NT2/D1 (cell line): ENCODE measurements at regions not wholly inside any gene's neighbourhood (a gene's known extent, or its start where the extent isn't known, plus 50 kb on each side); places are given as distances from the start of the nearest gene placed in this dataset.
"Not testable (repeated sequence)": the region's sequence is repeated elsewhere in the genome, so short reads cannot be mapped to it uniquely, and the experiment has no call there.

Experiments used
- DNase-seq: peaks from one replicate; pipeline ENCODE4 v3.0.0-alpha.2; 2011; ENCODE audit warnings: low read depth, low spot score
- H3K27me3 ChIP-seq: 2 replicates; pipeline ENCODE4 v1.6.0; 2011; ENCODE audit warnings: mild to moderate bottlenecking; ENCODE audit not compliant: insufficient read length, insufficient read depth
- H3K36me3 ChIP-seq: 2 replicates; pipeline ENCODE4 v1.6.1; 2011; ENCODE audit warnings: mild to moderate bottlenecking, low read length, mixed read lengths; ENCODE audit not compliant: insufficient read depth, insufficient read length
- H3K4me1 ChIP-seq: 2 replicates; pipeline ENCODE4 v1.5.1; 2011; ENCODE audit not compliant: insufficient read depth, insufficient read length
- H3K4me3 ChIP-seq: 2 replicates; pipeline ENCODE4 v1.5.1; 2011; ENCODE audit warnings: low read depth; ENCODE audit not compliant: insufficient read length
- H3K9ac ChIP-seq: 2 replicates; pipeline ENCODE4 v1.6.0; 2011; ENCODE audit warnings: low read depth; ENCODE audit not compliant: insufficient read length
- H3K9me3 ChIP-seq: 2 replicates; pipeline ENCODE4 v1.5.1; 2011; ENCODE audit warnings: mild to moderate bottlenecking, low read length; ENCODE audit not compliant: insufficient read depth
- SUZ12 ChIP-seq: IDR thresholded peaks from 2 replicates; pipeline ENCODE4 v1.6.1; 2011; ENCODE audit not compliant: insufficient read length, insufficient read depth; ENCODE audit errors: extremely low read depth
- YY1 ChIP-seq: IDR thresholded peaks from 2 replicates; pipeline ENCODE4 v1.6.1; 2011; ENCODE audit not compliant: insufficient read length, insufficient read depth
- ZNF274 ChIP-seq: IDR thresholded peaks from 2 replicates; pipeline ENCODE4 v1.6.1; 2011; ENCODE audit warnings: mild to moderate bottlenecking, low read depth, low read length

DNA sequence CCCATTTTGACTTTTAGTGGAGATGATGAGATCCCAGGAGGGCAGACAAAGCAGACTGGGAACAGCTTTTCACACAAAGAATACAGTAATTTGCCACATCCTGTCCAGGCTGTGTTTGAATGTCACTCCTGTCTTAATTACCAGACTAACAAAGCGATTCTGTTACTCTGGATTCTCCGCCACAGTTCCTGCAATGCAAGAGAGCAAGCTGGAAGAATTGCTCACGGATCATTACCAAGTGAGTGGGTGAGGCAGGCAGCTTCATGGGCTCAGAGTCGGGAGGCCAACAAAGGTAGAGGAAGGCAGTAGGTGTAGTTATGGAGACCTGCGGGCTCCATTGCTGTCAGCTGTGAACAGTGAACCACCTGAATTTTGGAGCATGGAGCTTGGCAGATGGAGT lies 250.5 kb upstream of the ATP5MC3 start:
- TF ChIP-seq ZNF274: no peak
- TF ChIP-seq YY1: no peak
- no peak for TF ChIP-seq SUZ12
- H3K27me3 ChIP-seq: no peaks in the 10 kb centered on the region
- no peak overlapping the region for H3K4me3 ChIP-seq
- H3K9me3 ChIP-seq: peaks cover 8% of the 10 kb centered on the region
- DNase-seq: no peak
- no peaks in the 10 kb centered on the region for H3K4me1 ChIP-seq
- H3K36me3 ChIP-seq: no peaks in the 10 kb centered on the region
- no peak overlapping the region for H3K9ac ChIP-seq

DNA sequence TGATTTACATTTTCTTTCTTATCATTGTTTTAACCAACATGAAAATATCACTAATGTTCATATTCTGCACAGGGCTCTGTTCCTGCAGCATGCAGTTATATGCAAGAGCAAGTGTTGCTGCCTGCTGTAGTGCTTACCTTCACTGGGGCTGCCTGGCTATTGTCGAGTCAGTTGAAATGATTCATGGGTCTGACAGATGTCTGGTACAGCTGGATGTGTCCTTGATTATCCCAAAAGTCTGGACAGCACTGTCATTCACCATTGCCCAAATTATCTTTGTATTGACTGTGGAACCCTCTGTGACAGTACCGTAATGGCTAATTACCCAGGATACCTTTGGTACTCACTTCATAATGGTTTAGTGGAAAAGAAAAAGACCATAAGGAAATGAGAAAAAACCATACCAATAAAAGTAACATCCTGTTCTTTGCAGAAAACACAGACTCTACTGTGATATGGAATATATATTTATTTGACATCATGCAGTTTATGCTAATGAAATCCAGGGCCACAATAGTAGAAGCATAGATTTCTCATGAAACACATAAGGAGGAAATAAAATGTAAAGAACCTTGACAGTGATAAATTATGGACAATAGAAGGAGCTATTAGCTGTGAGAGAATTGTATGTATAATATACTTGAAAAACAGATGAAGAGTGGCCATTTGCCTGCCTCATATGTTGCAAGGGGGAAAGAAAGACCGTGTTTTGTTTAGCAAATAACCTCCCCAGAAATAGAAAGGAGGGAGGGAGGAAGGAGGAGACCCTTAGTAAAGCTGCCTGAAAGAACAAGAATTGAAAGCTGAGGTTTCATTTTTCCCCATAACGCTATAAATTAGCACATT lies 249.8 kb upstream of the ATP5MC3 start:
- Histone ChIP-seq H3K9me3 (peaks cover 8% of the 10 kb centered on the region), H3K4me3 (no peak overlapping the region), H3K4me1 (no peaks in the 10 kb centered on the region), H3K27me3 (no peaks in the 10 kb centered on the region), H3K36me3 (no peaks in the 10 kb centered on the region), H3K9ac (no peak overlapping the region)
- TF ChIP-seq YY1: no peak
- no peak for DNase-seq

DNA sequence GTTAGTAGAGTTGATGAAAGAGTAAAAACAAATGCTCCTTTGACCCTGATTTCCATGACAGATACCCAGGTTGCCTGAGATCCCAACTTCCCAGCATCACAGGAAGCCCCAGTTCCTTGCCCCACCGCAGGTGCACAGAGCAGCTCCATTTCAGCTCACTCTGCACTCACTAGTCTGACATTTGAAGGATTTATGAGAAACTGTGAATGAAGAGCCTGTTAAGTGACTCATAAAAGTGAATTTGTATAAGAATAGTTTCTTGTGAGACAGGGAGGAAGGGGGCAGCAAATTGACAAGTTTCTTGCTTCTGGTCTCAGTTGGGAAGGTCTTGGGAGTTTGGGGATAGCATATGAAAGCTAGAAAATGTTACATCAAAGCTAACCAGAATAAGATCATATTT lies 248.7 kb upstream of the ATP5MC3 start:
- Histone ChIP-seq H3K9me3 (peaks cover 8% of the 10 kb centered on the region), H3K27me3 (no peaks in the 10 kb centered on the region), H3K36me3 (no peaks in the 10 kb centered on the region), H3K4me3 (no peak overlapping the region), H3K9ac (no peak overlapping the region), H3K4me1 (no peaks in the 10 kb centered on the region)
- TF ChIP-seq SUZ12 (no peak), ZNF274 (no peak), YY1 (no peak)
- DNase-seq: peak; percentile 22

DNA sequence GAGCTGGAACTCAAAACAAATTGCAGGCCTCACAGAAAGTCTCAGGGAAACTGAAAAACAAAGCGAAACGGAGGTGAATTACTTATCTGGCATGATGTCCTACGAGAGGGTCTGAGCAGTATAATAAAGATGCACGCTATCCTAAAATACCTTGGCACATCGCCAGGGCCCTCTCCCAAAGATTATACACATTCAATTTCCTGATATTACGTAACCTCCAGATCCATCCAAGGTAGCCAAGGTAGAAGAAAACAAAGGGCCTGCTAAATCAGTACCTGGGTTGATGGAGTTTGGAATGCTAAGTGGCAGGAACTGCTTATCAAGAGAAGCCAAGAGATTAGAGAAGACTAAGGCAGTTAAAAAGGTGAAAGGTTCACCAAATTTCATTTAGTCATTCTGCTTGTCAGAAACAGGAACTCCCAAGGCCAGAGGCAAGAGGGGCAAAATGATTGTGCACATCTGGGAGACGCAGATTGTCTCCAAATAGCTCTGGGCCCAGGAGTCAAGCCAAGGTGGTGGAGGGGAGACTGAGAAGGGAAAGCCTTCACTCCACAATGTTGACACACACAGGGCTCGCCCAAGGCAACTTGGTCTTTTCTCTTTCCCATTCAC lies 236.8 kb upstream of the ATP5MC3 start:
- Histone ChIP-seq H3K9me3 (no peaks in the 10 kb centered on the region), H3K9ac (no peak overlapping the region), H3K36me3 (no peaks in the 10 kb centered on the region), H3K4me3 (no peak overlapping the region), H3K27me3 (no peaks in the 10 kb centered on the region), H3K4me1 (no peaks in the 10 kb centered on the region)
- DNase-seq: no peak
- TF ChIP-seq ZNF274: no peak
- no peak for TF ChIP-seq SUZ12
- no peak for TF ChIP-seq YY1

DNA sequence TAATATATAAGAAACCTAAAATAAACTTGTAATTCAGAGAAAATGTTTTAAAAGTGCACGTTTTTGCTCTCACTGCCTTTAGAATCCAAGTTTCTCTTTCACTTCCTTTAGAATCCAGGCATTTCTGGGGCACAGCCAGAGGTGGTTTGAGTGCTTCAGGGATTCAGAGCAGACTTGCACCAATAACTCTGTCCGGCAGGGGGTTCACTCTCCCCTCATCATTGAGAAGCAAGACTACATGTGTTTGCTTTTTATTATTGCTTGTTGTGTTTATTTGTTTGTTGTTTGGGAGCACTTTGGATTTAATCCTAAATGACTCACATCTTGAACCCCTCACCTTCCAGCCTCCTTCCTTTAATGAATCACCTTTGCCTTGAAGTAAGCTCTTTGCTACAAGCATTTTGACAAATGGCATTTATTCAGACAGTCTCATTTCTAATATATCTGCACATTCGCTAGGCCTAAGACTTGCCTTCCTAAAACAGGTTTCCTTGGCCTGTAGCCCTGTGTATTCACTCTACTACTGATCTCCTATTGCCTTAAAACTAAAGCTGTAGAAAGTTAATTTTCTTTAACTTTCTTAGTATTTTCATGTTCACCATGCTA lies 233.5 kb upstream of the ATP5MC3 start:
- H3K9me3 ChIP-seq: no peaks in the 10 kb centered on the region
- DNase-seq: peak; percentile 59
- H3K27me3 ChIP-seq: no peaks in the 10 kb centered on the region
- H3K4me3 ChIP-seq: no peak overlapping the region
- TF ChIP-seq ZNF274 (no peak), SUZ12 (no peak), YY1 (no peak)
- H3K4me1 ChIP-seq: no peaks in the 10 kb centered on the region
- H3K36me3 ChIP-seq: no peaks in the 10 kb centered on the region
- H3K9ac ChIP-seq: no peak overlapping the region

DNA sequence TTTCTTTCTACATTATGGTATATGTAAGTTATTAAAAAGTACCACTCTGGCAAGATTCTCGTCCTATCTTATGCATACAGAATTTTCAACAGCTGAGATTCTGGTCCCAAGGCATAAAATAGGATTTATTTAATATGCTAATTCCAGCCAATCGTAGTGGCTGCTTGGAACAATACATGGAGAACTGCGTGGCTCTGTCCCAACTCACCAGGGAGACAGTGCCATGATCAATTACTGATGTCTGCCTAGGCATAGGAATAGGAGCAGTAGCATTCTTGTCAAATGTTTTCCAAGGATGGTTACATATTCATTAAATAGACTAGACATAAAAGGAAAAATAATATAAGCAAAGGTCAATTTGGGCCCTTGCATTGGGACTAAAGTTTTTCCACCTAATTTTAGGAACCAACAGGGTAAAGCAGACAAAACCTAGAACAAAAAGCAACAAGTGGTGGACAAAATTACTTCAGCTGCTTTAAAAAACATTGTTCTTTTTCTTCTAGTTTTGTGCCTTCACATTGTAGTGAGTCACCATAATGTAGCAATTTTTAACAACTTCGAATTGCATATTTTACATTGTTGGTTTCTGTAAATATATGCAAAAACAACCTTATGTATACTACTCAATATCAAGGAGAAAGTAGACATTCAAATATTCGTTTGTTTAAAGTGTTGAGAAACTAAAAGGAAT lies 232.8 kb upstream of the ATP5MC3 start:
- DNase-seq: no peak
- H3K4me3 ChIP-seq: no peak overlapping the region
- no peaks in the 10 kb centered on the region for H3K9me3 ChIP-seq
- no peak overlapping the region for H3K9ac ChIP-seq
- no peaks in the 10 kb centered on the region for H3K27me3 ChIP-seq
- H3K36me3 ChIP-seq: no peaks in the 10 kb centered on the region
- H3K4me1 ChIP-seq: no peaks in the 10 kb centered on the region
- TF ChIP-seq YY1 (no peak), ZNF274 (no peak), SUZ12 (no peak)

DNA sequence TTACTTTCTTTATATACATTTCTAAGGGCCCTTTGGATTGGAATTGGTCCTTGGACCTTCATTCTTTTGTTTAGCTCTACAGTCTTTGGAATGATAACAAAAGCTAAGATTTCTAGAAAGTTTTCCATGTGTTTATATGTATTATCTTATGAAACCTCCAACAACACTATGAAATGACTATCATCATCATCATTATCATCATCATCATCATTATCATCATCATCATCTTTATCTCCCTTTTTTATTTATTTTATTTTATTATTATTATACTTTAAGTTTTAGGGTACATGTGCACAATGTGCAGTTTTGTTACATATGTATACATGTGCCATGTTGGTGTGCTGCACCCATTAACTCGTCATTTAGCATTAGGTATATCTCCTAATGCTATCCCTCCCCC lies 229.4 kb upstream of the ATP5MC3 start:
- H3K9ac ChIP-seq, H3K36me3 ChIP-seq, DNase-seq, H3K9me3 ChIP-seq, H3K27me3 ChIP-seq, H3K4me3 ChIP-seq, H3K4me1 ChIP-seq: not testable (repeated sequence)
